T-helper 2 cell (primary cell): ENCODE measurements at regions not wholly inside any gene's neighbourhood (a gene's known extent, or its start where the extent isn't known, plus 50 kb on each side); places are given as distances from the start of the nearest gene placed in this dataset.
A peak's percentile ranks its signal among the peaks of the same experiment; 100 is the strongest.

Experiments
- DNase-seq, 5 experiments: peaks; one replicate each; pipeline versions ENCODE4 v3.0.0 to v3.0.0-alpha.2; 2012 to 2022

GRCh38 chrX:151476604-151477303, 79.7 kb downstream of the VMA21 start:
- DNase-seq, result no peak

DNA sequence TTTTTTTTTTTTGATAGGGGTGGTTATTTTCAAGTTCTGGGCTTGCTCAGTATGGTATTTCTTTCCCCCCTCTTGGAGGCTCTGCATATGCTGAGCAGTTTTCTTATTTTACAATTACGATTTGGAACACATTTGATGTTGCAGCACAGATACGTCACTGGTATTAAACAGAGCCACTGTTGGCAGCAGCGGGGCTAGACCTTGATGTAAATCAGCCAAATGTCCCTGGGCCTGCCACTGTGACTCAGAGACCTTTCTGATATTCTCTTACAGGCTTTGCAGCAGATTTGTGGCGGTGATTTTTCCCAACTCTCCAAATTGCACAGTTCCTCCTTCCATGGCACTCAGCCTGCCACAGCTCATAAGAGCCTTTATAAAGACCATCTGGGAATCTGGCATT, 81.1 kb downstream of the VMA21 start:
- no peak for DNase-seq

DNA sequence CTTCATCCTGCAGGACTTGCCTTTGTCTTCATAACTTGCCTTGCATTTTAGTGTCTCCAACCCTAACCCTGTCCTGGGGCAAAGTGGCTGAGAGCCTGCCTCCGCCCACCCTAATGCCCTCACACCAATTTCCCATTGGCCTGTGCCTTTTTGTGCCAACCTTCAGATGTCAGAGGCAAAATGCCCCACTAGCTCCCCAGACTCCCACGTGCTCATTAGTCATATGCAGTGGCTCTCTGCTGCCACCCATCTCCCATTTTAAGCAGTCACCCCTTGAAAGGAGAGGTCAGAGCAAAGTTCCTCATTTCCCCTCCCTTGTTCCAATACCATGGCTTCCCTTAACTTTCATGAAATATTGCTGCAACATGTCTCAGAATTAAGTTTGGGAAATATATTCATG, 74.8 kb upstream of the PASD1 start:
- peak in 2 of 5 experiments; percentile 1 to 10 for DNase-seq

- DNase-seq, result no peak
Observed at GRCh38 chrX:151505796-151506195, 57.7 kb upstream of the PASD1 start.

- DNase-seq, result no peak
Observed at GRCh38 chrX:151510203-151510602, 53.3 kb upstream of the PASD1 start.

GRCh38 chrX:151513472-151513871, 50.0 kb upstream of the PASD1 start:
- DNase-seq, result no peak
